GM18861 (cell line): ENCODE measurements at regions not wholly inside any gene's neighbourhood (a gene's known extent, or its start where the extent isn't known, plus 50 kb on each side); places are given as distances from the start of the nearest gene placed in this dataset.

ENCODE experiments used
- ATAC-seq: cut with Tn5 transposase; IDR thresholded peaks from one replicate; pipeline ENCODE4 v1.9.1; 2021; ENCODE audit not compliant: unreplicated experiment

DNA sequence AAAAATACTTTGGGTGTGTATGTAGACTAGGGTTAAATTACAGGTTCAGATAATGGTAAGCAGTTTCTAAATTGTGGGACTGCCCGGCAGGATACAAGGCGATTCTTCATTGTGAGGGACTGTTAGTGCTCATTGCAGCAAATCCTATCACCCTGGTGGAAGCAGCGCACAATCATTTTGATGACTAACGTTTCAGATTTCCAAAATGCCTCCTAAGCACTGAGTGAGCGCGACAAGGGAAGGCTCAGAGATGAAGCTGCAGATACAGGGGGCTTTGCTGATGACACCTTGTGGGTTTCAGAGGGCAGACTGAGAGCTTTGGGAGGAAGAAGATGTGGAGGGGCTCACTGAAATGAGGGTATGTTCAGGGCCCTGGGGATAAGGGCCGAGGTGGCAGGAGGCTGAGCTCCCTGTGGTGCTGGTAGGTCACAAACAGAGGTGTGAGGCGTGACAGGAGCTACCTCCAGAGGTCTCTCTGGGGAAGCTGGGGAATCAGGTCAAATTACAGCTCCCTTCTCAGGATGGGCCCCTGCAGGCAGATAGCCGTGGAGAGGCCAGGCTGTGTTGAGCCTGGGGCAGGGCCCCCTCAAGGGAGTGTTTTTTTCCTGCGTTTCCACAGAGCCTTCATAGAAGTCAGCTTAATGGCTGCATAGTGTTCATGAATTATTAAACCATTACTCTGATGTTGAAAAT is 84.5 kb upstream of the FYN start:
- ATAC-seq: no peak

DNA sequence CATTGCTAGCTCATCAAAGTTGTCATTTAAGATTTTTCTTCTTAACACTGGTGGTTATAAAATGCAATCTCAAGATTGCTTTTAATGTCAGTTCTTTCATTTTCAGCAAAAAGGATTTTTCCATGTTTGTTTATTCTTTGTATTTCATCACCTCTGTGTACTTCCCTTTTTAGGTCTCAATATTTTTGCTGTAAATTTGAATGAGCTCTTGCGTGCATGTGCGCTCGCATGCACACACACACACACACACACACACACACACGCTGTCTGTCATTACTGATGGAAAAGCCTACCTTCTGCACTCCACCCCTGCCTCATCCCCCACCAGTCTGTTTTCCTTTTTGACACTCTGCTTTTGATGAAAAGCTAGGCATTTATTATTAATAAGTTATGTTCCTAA is 85.3 kb upstream of the FYN start:
- no peak for ATAC-seq

DNA sequence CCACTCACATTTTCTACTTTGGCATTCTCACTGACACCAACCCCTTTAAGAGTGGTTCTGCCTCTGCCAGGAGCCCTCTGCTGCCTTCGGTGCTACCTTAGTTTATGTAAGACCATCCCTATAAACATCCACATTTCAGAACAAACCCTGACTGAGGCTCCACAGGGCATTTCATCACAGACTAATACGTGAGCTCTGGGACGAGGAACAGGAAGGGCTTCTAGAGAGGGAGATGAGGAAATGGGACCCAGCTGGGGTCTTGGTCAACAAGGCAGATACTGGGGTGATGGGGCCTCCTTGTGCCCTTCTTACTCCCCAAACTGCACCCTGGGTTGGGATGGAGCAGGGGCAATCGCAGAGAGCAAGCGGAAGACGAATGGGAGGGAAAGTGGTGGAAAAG is 86.5 kb upstream of the FYN start:
- no peak for ATAC-seq

DNA sequence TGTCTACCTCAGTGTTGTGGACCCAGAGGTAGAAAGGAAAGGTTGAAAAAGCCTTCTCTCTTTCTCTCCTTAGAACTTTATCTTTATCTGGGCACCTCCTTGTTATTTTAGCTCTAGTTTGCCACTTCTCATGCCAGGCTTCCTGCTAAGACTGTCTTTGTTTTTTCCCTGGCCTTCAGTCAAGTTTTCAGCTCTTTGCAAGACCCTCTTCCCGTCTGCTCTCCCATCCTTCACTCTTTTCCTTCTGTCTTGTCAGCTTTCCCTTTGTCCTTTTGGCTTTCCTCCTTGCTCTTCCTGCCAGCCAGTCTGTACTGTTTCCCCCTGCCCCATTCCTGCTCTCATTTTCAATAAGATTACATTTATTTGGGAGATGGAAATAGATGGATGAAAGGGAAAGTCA is 86.8 kb upstream of the CCN6 start:
- ATAC-seq: no peak

DNA sequence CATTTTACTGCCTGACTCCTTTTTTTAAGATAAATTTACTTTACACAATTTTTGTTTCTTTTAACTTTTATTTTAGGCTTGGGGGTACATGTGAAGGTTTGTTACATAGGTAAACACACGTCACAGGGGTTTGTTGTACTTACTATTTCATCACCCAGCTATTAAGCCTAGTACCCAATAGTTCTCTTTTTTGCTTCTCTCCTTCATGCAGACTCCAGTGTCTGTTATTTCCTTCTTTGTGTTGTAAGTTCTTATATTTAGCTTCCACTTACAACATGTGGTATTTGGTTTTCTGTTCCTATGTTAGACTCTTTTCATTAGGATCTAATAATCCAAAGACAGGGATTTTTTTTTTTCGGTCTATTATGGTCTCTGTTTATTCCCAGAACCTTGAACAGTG is 83.5 kb upstream of the CCN6 start:
- ATAC-seq: no peak

DNA sequence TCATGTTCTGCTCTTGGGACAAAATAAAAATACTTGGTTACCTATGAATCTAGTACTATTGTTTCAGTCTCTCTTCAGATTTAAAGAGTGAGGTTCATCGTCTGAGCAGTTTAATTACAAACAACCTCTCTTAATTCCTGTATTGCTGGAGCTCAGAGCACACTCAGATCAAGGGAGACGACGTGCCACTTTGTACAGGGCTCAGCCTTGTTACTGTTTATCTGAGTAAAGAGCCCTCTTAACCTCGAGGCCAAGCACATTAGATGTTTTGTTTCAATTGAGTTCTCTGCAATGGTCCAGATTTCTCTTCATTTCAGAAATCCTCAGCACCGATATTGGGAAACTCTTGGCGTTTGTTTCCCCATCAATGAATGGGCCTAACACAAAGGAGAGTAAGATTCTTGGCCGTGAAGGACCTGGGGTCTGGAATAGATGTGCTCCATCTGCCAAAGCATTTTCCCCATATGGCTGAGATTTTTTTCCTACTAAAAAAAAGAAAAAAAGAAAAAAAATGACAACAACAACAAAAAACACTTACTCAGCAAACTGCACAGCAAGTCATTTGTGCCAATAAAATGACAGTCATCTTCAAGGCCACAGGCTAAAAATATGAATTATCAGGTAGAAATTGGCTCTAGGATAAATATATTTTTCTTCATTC is 82.6 kb upstream of the CCN6 start:
- ATAC-seq: no peak

DNA sequence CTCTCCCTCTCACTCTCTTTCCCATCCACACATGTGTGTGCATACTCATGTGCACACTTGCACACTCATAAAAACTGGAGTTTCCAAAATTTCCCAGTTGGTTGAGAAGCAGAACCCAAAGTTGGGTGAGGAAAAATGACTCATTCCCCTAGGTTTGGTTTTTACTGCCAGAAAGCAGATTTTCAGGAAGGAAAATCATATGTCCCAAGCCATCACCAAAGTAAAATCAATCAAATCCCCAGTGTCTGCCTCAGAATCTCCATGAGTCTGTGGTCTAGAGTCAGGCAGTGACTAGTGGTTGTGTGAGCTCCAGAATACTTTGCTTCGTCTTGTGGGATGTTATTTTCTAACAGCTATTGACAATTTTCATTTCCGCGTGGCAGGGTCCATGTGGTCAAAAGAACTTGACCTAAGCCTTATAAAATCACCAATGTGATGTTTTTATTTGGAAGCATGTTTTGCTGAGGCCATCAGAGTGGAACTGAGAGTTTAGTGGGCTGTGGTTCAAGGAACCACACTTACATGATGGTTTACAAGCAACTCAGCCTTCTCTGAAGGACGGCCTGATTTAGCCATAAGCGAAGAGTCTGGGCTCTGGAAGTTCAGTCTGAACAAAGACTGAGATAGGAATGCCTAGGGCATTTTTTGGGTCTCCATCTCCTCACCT is 81.9 kb upstream of the CCN6 start:
- no peak for ATAC-seq

DNA sequence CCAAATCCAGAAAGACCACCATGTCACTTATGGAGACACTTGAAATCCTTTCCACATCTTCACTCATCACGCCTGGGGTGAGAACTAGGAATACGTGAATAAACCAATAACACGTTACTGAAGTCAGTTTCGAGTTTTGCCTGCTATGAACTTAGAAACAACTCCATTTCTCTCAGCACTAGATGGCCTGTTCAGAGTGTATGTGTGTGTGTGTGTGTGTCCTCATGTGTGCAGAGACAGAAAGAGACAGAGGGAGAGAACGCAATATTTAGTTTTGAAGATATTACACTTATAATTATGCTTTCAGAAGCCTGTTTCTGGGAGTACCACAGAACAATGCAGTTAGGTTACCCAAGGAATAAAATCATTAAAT is 81.2 kb upstream of the CCN6 start:
- ATAC-seq: no peak

DNA sequence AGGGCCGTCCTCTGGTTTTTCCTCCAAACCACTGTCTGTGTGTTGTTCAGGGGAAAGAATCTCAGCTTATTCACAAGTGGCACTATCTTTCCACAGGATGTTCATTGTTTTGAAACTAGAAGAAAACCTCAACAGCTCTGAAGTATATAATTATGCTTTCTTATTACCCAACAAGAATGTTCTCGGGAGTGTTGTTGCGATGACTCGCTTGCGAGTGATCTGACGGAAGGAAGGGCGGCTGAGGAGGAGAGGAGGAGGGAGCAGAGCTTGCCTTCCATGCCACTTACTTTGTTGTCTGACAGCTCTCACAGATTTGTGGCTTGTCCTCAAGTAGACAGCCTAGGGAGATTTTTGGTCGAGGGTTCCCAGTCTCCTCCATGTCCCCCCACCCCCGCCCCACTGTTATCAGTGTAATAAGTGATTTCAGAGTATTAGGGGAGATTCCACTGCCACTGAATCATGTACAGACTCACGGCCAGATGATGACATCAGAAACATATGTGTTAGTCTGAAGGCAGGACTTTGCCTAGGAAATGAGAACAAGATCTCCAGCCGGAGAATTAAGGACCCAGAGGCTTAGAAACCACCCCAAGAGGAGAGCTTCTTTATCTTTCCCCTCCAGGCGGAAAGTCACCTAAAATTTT is 80.7 kb upstream of the CCN6 start:
- no peak for ATAC-seq

DNA sequence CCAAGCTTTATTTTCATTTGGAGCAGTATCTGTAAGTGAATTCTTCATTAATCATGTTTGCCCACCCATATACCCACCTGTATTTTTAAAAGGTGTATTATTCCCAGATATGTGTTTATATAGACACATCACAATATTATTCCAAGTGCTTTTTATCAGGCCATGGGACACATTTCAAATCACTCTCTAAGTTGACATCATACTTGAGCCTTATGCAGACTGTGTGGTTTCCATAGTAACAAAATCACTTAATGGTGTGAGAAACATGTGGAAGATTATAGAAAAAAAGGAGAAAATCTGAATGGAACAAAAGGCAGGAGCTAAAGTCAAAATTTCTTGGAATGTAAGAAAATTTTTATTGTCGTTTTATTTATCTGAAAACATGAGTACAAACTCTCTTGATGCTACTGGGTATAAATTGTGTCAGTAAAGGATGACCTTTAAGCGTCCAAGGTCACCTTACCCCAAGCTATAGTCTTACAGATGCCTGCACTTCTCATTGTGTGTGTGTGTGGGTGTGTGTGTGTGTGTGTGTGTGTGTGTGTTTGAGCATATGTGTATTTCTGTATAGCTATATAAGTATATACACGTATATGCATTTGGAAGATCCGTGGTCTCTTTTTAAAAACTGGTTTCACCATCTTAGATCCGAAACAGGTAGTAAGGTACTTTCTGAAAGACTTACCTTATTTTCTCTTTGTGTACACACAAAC is 79.8 kb upstream of the CCN6 start:
- ATAC-seq: no peak

DNA sequence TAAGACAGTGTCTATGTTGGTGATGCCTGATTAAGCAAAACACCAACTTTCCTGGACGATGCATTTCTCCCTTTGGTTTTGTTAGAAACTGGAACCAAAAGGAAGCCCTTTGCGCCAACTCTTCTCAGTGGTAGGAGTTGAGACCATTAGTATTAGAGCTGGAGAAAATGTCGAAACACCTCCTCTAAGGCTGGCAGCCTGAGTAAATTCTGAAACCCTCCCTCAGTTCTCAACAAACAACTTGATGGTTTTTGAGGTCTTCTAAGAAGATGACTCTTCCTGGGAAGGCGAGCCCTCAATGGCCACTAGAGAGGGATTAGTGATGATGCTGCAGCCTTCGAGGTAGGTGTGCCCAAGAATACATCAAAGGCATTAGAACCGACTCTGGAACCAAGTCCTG is 78.4 kb upstream of the CCN6 start:
- ATAC-seq: no peak

DNA sequence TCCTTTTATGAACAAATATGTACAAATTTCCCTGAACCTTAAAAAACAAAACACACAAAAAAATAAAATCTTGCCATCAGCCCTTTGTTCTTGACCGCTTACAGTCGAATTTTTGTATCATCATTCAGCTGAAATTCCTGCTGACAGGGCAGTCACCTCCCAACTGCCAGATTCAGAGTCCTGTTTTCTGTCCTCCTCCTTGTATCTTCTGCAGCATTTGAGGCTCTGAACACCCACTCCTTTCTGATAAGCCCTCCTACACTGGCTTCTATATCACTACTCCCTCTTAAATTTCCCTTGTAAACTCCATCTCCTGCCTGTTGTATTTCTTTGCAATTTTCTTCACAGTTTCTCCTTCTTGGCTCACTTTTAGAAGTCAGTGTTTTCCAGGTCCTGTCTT is 77.8 kb upstream of the CCN6 start:
- ATAC-seq: no peak

DNA sequence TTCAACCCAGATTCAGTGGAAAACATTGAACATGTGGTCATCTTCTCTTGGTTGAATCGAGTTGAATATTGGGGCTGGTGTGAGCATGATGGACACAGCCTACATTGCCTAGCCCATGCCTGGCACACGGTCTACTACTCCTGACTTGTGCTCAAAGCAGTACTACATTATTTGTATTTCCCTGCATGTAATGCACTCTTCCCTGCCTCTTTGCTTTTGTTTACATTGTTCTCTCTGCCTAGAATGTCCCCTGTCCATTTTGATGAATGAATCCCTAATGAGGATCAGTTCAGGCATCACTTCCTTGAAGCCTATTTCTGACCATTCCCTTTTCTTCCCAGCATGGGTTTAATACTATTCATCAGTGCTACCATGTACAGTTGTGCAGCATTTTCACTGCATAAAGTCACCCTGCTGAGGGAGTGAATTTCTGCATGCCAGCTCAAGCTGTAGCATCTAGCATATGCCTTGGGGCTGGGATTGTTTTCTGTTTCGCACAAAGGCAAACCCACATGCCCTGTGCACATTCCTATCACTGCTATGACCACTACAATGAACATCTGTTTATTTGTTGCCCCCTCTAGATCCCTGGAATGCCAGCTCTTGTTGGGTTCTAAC is 75.3 kb upstream of the CCN6 start:
- no peak for ATAC-seq

DNA sequence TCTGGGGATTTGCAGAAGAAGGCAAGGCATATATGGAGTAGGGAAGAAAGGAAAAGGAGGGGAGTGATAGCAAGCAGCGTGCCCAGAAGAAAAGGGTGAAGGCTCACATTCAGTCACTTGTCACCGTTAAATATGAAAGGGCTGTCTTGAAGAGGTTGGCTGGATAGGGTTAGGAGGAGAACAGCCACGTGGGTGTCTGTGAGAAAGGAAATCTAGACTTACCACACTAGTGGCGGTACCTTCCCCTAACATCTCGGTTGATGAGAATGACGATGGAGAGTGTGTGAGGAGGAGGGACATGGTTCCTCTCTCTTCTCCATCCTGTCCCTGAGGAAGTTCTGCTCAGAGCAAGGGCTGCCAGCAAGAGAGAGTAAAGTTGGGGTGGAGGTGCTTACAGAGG is 74.3 kb upstream of the CCN6 start:
- no peak for ATAC-seq

DNA sequence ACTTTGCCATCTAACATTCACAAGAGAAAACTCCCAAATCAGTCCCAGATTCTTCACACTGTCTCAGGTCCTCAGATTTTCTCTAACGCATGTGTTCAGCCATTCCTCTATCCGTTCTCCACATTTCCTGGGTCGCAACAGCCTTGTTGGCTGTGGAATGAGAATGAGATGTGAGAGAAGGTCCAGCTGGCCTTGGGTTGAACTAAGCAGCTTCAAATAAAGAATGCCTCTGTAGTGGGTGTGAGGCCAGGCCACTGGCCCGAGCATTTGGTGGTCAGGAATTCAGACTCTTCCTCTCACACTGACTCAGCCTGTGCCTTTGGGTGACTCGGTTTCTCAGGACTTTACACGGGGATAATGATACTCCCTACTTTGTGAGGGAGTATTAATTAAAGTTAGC is 73.8 kb upstream of the CCN6 start:
- no peak for ATAC-seq

DNA sequence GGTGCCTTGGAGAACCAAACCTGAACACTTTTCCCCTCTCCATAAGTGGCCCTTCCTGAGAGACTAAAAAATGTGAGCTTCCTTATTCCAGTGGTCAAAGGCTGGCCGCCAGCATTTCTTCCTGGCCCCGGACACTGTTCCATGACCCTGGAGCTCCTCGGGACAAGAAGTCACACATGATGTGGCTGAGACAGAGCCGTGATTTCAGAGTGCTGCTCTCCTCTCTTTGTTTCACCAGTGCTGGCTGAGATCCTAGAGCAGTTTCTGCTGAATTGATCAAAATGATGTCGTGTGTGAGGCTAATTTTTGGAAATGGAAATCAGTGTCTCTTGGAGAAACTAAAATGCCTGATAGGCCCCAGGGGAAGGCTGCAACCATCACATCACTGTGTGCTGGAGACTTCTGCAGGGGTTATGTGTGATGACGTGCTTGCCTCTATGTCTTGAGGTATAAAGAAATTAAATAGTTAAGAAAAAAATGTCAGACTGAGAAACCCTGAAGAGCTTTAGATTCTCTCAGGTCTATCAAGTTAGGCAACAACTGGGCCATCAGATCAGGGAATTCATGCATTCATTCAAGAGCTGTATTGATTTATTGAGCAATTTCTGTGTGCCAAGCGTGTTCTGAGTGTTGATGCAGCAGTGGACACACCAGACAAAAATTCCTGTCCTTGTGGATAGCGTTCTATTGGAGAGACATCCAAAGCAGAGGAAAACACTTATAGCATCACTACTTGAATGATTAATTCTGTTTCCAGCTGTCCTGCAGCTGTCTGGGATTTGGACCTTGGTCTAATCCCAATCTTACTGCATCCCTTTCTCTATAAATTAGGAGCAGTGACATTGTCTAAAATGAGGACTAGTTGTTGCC is 72.7 kb upstream of the CCN6 start:
- no peak for ATAC-seq

DNA sequence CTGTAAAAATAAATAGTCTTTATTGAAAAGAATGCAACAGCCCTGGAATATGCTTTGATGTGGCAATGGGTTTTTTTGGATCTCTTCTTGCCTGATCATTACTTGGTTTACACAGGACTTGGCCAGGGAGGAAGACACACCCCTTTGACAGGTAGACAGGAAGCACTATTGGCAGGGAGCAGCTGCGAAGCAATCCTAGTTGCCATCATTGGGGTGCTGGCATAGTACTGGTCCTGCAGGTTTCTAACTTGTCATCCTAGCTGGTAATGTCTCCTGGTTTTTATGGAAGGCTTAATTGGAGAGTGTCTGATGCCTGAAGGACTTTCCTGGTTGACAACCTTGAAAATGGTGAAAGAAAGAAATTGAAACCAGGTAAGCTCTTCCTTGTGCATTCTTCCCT is 71.2 kb upstream of the CCN6 start:
- no peak for ATAC-seq

DNA sequence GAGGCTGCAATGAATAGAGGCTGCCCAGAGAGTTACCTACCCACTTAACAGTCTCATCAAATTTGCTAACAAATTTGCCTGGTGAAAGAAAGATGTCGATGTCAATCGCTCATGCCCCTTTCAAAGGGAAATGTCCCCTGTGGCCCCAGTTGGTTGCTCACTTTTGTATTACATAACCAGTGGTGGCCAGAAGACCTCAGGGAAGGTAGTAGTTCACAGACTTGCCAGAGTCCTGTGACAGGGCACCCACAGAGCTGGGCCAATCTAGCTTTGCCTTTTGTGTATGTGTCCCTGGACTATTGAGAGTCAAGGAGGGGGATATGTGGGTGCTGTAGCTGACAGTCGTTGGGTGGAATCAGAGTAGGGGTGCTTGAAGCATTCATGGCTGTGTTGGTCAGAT is 70.7 kb upstream of the CCN6 start:
- ATAC-seq: no peak

DNA sequence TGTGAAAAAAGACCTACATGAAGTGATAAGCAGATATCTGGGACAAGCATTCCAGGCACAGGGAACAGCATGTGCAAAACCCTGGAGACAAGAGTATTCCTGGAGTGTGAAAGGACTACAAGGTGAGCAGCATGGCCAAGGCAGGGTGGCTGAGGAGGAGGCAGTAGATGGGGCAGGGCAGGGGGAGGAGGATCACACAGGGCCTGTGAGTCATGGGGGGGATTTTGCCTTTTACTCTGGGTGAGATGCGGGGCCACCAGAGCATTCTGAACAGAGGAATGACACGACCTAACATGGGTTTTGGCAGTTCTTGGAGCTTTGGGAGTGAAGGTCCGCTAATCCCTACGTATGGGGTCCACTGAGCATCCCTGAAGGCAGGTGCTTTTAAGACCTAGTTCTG is 69.8 kb upstream of the CCN6 start:
- ATAC-seq: no peak

DNA sequence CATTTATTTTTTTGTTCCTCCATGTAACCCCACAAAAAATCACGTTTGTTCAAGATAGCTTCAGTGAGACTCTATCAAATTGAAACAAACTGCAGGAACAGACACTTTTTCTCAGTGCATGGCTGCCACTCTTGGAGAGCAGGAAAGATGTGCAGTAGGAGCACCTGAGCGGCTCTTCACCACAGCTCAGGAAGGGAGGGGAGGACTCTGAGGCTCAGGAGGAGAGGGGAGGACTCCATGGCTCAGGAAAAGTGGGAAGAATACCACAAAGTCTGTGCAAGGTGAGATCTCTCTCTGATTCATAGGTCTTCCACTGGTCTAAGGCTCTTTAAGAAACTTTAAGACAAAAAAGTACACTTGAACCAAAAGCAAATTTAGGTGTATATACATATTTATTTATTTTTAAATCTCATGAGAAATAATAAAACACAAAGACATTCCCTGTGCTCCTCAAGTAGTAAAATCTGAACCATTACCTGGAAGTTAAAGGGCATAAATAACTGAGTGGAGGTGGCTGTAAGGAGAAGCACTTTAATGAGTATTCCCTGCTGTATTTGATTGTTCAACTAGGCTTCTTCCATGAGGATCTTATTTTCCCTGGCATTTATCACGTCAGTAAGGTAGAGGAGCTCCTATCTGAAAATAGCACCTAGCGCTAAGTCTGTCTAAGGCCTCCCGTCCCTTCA is 69.2 kb upstream of the CCN6 start:
- ATAC-seq: no peak
